GM18870 (cell line): ENCODE measurements at regions not wholly inside any gene's neighbourhood (a gene's known extent, or its start where the extent isn't known, plus 50 kb on each side); places are given as distances from the start of the nearest gene placed in this dataset.
A peak's percentile ranks its signal among the peaks of the same experiment; 100 is the strongest.

ENCODE experiments used
- ATAC-seq: cut with Tn5 transposase; IDR thresholded peaks from one replicate; pipeline ENCODE4 v1.9.1; 2021; ENCODE audit warnings: moderate library complexity; ENCODE audit not compliant: unreplicated experiment

DNA sequence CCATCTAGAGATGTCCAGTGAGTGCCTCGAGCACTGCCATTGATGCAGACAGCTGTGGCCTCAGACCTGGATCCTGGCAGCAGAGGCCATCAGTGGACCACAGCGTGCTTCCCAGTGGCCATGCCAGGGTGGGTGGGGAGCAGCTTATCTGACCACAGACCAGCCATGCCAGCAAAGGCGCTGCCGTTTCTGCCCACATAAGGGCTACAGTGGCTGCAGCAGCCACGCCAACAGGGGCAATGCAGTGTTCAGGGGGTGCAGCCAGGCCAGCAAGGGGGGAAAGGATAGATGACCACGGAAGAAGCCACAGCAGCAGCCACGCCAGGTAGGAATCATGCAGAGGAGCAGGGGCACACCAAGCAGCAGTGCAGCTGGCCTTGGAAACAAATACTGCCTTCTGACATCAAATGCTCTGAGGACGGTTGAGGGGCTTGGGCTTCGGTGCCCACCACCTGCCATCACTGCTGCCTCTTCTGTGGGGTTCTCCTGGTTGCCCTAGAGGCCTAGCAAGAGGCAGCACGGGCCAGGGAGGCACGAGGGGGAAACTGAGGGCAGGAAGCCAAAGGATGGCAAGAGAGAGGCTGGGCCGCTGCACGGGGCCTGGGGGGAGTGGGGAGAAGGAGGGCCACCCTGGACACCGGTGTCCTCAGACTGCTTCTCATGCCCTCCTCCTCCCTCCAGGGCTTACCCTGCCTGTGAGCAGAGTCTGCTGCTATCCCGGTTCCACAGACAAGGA is 94.7 kb upstream of the RUNX3 start:
- no peak for ATAC-seq

DNA sequence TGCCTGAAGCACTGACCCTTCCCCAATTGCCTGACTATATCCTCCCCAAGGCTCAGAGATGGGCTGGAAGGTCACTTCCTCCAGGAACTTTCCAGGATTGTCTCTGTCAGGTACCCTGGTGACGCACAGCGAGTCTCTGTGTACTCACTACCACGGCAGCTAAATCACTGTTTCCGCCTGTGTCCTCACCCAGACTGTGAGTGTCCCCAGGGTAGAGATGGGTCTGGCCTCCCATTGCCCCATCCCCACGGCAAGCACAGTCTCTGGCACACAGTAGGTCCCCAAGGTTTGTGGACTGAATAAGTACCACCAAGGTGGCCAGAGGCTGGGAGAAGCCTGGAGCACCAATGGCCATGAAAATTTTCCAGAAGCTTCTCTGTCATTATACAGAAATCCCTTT is 93.8 kb upstream of the RUNX3 start:
- no peak for ATAC-seq

DNA sequence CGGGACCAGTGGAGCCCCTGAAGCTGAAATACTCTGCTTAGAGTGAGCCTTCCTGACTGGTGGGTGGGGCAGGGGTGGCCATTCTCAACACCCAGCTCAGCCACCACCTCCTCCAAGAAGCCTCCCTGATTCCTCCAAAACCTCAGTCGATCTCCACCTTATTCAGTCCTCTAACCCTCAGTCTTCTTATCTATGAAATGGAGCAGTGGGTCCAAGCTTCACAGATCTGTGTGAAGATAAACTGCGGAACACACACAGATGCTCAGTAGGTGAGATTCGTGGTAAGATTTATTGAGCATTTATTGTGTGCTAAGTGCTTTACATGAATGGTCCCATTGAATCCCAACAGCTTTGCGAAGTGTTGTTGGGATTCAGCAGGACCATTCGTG is 93.1 kb upstream of the RUNX3 start:
- ATAC-seq: no peak

DNA sequence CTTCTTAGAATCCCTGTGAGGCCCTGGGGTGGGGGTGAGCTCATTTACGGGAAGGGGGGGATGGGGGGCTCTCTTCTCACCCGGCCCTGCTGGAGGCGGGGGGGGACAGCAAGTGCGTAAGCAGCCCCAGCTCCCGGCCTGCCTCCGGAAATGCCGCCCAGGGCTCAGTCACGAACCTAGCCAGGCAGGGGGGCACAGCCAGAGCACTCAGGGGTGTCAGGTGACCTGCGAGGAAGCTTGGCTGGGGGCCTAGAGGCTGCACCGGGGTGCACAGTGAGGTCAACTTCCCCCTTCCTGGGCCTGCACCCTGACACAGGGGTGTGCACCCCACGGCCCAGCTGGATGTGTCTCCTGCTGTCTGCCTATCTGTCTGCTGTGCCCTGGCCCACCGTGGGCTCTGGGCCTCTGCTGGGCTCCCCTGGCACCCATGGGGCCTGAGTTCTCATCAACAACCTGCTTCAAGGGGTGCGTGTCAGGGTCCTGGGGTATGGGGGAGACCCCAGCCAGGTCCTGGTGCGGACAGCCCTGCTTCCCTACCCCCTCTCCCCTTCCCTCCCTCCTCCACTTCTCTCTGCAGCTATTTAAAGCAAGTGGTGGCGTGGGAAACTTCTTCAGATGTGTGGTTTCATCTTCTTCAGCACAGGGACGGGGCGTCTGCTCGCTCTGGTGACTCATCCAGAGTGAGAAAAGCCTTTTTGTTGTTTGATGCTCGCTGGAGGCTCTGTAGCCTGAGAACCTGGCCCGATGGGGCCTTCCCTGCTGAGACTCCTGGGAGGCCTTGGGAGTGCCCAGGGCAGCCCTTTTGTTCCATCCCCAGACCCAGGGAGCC is 92.5 kb upstream of the RUNX3 start:
- peak; percentile 60 for ATAC-seq

DNA sequence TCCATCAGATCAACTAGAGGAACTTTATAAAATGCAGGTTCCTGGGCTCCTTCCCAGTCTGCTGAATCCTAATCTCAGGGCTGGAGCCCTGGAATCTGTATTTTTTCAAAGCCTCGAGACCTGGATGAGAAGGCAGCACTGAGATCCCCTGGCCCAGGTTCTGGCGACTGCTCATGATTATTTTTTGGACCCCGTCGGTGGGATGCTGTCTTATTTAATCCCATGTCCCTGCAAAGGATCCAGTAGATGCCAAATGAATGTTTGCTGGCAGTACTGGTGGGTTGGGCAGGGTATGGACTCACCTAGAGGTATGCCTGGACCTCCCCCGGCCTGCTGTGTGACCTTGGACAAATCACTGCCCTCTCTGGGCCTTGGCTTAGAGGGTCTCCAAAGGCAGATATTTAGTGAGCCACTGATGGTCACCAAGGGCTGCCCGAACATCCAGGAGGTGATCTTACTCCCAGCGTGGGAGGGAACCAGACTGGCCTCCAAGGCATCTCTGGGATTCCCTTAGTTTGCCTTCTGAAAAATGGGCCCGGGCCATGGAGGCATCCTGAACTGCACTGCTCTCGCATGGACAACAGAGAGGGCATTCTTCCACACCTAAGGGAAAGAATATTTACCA is 91.6 kb upstream of the RUNX3 start:
- ATAC-seq: no peak

DNA sequence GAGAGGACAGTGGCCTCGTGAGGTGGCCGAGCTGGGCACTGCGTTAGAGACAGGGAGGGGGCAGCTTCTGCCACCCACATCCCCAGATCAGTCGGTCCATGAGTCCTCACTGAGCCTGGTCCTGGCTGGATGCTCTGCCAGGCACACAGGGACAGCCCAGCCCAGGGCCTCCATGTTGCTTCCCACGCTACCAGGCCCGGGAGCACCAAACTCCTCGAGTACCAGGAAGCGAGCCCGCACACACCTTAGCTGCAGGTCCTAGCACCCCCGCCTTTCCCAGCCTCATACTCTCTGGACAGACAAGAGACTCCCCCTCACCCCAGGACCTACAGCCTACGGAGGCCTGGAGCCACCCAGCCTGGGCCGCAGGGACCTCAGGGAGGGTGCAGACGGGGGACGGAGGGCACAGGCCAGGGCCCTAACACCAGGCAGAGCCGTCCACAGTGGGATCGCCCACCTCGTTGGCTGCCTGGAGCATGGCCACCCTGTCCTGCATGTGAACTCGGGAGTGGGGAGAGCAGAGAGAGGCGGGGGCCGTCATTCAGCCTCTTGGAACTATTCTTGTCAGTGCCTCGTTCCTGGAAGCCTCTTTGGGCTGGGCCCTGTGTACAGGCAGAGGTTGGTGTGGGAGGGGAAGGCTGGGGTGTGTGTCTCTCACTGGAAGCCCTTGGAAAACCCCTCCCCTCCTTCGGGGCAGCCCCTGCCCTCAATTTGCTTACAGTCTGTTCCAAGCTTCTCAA is 90.9 kb upstream of the RUNX3 start:
- no peak for ATAC-seq

DNA sequence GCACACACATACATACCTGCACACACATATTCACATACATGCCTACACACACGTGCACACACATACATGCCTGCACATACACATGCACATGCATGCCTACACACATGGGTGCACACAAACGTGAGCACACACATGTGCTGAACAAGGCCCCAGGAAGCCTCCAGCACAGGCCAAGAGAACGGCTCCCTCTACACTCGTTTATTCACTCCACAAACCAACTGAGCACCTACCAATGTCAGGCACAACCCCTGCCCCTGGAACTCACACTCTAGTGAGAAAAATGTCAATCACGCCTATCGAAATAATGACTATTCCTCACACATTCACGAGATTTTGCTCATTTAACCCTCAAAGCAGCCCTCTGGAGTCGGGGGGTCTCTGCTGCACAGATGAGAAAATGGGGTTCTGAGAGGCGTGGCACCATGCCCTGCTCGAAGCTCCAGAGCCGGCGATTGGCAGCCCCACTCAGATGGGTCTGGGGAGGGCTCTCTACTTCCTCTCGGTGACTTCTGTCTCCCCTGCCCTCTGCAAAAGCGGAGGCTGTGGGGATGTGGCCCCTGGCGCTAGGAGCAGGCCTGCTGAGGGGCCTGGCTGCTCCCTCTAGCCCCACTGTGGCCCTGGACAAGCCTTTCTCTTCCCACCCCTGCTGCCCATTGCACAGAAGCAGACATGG is 90.2 kb upstream of the RUNX3 start:
- ATAC-seq: no peak

DNA sequence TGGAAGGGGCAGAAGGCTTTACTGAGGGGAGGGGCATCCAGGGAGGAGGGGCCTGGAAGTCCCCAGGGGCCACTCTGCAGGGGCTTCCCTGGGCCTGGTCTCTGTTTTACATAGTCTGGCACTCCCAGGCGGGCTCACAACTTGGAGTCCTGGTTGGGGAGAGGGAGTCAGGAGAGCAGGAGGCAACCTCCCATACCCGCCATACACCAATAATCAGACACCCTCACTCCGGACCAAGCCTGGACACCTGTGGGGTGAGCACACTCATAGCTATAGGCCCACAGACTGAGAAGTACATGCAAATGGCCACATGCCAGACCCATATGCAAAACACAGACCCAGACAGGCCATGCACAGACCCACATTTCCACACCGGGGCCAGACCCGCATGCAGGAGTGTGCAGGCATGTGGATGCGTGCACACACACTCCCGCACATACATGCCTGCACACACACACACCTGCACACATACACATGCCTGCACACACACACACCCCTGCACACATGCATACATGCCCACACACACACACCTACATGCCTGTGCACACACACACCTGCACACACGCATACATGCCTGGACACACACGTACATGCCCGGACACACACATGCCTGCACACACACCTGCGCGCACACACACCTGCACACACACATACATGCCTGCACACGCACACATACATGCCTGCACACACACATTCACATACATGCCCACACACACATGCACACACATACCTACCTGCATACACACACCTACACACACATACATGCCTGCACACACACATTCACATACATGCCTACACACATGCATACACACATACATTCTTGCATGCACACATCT is 89.5 kb upstream of the RUNX3 start:
- peak; percentile 42 for ATAC-seq

DNA sequence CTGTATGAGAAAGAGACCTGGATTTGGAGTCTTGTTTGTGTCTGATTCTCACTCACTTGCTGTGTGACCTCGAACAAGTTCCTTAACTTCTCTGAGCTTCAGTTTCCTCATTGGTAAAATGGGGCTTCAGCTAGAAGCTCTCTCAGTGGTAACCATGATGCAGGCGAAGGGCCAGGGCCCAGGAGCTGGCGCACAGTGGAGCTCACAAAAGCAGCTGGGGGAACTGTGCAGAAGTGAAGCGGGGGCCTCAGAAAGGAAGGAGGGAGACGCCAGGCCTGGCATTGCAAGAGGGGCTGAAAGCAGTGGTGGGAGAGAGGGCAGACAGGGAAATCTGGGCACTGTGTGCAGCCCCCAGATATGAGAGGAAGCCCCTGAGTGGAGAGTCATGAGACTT is 88.9 kb upstream of the RUNX3 start:
- no peak for ATAC-seq

DNA sequence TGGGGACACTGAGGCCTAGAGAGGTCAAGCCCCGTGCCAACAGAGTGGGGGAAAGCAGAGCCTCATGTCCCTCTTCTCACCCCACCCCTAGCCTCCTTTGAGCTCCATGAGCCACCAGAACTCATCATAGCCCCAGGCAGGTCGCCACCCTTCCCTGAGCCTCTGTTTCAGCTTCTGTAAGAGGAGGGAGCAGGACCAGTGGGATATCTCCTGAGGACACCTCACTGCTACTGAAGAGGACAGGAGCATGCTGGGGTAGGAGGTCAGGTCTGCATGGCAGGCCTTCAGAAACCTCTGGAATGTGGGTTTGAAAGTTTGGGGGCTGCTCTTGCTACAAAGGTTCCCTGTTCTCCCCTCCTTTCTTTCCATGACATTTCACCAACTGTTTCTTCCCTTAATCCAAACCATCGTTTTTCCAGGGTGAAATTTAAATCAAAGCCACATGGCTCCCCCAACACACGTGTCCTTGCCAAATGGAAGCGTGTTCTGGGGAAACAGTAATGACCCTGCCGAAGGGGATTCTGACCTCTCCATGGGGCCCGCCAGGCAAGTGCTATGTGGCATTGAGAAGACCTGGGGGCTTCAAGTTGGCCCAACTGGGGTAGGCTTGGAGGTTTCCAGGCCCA is 88.1 kb upstream of the RUNX3 start:
- ATAC-seq: no peak

DNA sequence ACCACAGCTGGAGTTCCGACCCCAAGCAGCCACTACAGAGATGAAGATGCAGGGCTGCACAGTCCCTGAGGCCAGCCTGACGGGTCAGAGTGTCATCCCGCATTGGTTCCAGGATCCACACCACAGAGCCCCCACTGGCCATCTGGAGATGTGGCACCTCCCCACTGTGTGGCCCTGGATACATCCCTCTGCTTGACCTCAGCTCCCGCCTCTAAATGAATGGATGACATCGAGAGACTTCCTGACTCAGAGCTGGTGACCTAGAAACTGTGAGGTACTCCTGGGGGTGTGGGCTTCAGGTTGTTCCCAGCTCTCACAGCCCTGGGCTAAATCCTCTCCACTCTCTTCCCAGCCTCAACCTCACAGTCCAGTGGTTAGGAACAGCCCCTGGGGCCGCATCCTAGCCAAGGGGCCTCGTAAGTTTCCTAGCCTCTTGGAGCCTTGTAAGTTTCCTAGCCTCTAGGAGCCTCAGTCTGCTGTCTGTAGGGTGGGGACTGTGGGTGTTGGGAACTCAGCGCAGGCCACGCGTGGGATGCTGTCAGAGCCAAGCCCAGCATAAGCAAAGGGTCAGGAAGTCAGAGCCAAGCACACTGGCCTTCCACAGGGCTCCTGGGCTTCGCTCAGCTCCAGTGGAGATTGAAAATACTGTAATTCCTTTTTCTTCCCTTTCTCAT is 87.5 kb upstream of the RUNX3 start:
- ATAC-seq: no peak

DNA sequence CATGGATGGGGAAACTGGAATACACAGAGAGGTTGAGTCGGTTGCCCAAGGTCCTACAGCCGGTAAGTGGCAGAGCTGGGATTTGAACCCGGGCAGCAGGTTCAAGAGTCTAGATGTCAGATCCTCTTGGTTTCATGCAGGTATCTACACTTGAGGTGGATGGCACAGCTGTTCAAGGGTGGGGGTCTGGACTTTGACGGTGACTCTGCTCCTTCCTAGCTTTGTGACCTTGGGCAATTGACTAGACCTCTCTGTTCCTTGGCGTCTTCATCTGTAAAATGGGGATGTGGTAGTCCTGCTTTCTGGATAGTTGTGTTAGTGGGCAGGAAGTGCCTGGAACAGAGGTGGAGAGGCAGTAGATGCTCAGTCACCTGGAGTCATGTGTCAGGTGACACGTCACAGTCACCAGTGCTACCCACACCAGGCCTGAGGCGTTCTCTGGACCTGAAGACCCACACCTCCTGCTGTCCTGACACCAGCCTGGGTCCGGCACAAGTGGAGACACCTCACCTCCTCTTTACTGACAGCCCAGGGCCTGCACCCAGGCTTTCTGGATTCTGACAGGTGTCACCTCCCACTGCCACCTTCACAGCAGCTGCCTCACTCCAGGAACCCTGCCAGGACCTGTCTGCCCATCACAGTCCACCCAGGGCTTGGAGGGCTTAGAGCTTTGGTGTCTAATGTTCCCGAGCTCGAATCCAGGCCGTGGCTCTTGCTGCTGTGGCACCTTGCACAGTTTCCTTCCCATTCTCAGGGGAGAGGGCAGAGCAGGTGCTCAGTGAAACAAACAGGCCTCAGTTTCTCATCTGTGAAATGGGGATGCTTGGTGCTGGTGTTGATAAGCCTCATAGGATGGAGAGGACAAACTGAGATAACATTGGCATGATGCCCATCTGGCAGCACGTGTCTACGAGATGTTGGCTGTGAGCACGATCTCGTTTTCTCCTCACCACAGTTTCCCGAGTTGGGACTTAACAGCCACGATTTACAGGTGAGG is 83.2 kb upstream of the RUNX3 start:
- no peak for ATAC-seq

DNA sequence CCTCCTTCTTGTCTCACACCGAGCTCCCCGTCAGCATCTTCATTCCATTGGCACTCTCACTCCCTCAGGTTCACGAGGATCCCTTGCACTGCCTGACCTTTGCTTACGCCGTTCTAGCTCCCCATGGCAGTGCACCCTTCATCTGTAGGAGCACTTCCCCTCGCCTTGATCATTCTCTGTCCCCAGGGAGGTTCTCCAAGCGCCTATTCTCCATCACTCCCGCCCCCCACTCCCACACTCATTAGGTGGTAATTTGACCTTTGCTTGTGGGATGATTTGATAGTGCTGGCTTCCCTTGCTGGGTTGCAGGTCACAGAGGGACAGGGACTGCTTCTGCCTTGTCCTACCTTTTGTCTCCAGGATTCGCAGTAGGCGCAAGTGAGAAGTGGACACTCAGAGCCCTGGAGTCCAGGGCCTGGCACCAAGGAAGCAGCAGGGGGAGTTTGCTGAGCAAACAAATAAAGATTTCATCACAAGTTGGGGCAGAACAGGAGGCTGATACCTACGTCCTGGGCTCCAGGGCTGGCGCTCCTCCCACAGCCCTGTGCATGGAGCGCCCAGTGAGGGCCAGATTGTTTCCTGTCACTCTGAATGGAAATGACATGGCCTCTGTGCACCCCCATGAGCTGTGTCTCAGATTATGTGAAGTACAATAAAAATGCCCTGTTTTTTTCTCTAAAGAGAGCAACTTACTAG is 82.0 kb upstream of the RUNX3 start:
- ATAC-seq: no peak

DNA sequence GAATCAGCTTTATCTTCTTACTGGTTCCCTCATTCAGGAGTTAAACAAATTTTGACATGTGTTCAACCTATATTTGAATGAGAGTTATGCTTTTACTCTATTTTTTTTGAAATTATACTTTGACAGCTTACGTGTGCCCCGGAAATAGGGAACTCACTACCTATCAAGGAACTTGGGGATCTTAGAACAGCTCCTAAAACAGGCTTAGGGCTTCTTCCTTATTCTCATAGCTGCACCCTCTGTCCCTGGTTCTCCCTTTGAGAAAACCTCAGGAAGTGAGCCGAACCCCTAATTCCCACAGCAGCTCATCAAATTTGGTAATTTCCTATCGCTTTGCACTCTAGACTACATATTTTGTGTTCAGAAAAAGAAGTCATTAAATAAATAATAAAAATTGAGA is 81.2 kb upstream of the RUNX3 start:
- no peak for ATAC-seq

DNA sequence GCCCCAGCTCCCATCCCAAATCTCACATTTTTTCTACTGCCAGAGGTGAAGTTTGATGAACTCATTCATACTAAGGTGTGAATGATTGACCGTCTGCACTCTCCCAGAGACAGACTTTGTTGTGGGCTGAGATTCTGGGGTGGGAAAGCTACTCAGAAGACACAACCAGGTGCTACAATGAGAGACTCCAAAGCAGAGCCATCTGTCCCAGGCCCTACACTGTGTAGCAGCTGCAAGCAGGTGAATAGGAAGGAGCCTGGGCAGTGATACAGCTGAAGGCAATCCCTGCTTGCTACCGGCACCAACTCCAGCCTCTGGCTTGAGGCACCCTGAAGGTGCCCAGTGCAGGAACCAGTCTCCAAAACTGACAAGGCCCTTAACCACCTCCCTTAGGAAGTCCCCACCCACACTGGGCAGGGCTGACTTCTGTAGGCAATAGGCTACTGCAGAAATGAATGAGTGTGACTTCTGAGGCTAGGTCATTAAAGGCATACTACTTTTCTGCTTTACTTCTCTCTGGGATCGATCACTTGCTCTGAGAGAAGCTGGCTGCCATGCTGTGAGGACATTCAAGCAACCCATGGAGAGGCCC is 79.7 kb upstream of the RUNX3 start:
- ATAC-seq: no peak

DNA sequence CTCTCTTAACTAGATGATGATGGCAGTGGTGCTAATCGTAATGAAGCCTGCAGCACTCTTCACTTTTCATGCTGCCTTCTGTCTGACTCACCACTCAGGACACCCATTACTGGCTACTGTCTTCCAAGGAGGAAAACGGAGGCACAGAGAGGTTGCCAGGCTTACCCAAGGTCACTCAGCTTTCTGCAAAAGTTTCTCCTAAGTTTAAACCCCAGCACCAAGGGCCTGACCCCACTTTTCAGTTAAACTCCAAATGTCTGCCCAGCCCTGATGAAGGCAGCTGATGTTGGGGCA is 78.1 kb upstream of the RUNX3 start:
- ATAC-seq: no peak
